ENCODE measurements at regions not wholly inside any gene's neighbourhood (a gene's known extent, or its start where the extent isn't known, plus 50 kb on each side); places are given as distances from the start of the nearest gene placed in this dataset.

GRCh38 chr13:58667096-58667495 lies 1035.6 kb downstream of the PCDH17 start:
- Histone ChIP-seq H3K79me2 (ENCODE audit: insufficient read depth, low read length) (no peaks in the 10 kb centered on the region), H2BK20ac (ENCODE audit: low read depth, low read length, poor library complexity, severe bottlenecking) (no peak overlapping the region), H3K79me1 (ENCODE audit: insufficient read depth, low read depth, low read length, poor library complexity, severe bottlenecking) (no peaks in the 10 kb centered on the region), H4K8ac (replicated peaks; ENCODE audit: insufficient read length, low read depth, low read length) (no peak overlapping the region), H4K91ac (ENCODE audit: insufficient read length, low read depth, low read length) (no peak overlapping the region), H3K27ac (ENCODE audit: insufficient read length, low read depth, low read length) (no peak overlapping the region), H3K14ac (ENCODE audit: insufficient read depth, low read length) (no peak overlapping the region), H4K20me1 (ENCODE audit: control insufficient read depth, insufficient read depth, insufficient read length) (no peaks in the 10 kb centered on the region), H3K23ac (ENCODE audit: insufficient read length, low read depth, low read length) (no peak overlapping the region), H2BK15ac (ENCODE audit: low read depth, low read length) (no peak overlapping the region), H3K4me2 (ENCODE audit: insufficient read depth, insufficient read length, low read length) (no peak overlapping the region), H3K4ac (ENCODE audit: low read depth, low read length) (no peak overlapping the region), H3T11ph (ENCODE audit: low read length) (no peak overlapping the region), H2BK5ac (ENCODE audit: insufficient read length, low read length) (no peak overlapping the region), H3K9me3 (ENCODE audit: control insufficient read depth, low read depth, low read length) (no peaks in the 10 kb centered on the region), H2BK12ac (ENCODE audit: insufficient read length, low read depth, low read length) (no peak overlapping the region), H2AFZ (ENCODE audit: low read length) (no peak overlapping the region), H3K23me2 (ENCODE audit: insufficient read length, low read depth, low read length, poor library complexity, severe bottlenecking) (no peaks in the 10 kb centered on the region), H3K56ac (ENCODE audit: insufficient read length, low read depth, low read length) (no peak overlapping the region), H4K5ac (ENCODE audit: insufficient read length, low read depth, low read length) (no peak overlapping the region), H3K9ac (ENCODE audit: extremely low read depth, insufficient read length, low read length) (no peak overlapping the region), H3K4me1 (ENCODE audit: insufficient read depth, low read length) (no peaks in the 10 kb centered on the region), H3K18ac (ENCODE audit: insufficient read length, low read depth, low read length) (no peak overlapping the region), H2AK5ac (ENCODE audit: insufficient read length, low read length) (no peak overlapping the region), H3K27me3 (ENCODE audit: insufficient read depth, low read length) (no peaks in the 10 kb centered on the region), H2BK120ac (ENCODE audit: low read depth, low read length, poor library complexity, severe bottlenecking) (no peak overlapping the region)
- H3K9me3 Mint-ChIP-seq, result no peaks in the 10 kb centered on the region
- TF ChIP-seq, protein P1, sequence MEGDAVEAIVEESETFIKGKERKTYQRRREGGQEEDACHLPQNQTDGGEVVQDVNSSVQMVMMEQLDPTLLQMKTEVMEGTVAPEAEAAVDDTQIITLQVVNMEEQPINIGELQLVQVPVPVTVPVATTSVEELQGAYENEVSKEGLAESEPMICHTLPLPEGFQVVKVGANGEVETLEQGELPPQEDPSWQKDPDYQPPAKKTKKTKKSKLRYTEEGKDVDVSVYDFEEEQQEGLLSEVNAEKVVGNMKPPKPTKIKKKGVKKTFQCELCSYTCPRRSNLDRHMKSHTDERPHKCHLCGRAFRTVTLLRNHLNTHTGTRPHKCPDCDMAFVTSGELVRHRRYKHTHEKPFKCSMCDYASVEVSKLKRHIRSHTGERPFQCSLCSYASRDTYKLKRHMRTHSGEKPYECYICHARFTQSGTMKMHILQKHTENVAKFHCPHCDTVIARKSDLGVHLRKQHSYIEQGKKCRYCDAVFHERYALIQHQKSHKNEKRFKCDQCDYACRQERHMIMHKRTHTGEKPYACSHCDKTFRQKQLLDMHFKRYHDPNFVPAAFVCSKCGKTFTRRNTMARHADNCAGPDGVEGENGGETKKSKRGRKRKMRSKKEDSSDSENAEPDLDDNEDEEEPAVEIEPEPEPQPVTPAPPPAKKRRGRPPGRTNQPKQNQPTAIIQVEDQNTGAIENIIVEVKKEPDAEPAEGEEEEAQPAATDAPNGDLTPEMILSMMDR (conservative IDR thresholded peaks at IDR 0.05), result no peak
- no peak overlapping the region for H3K27ac Mint-ChIP-seq
- H3K27me3 Mint-ChIP-seq (ENCODE audit: low read depth), result no peaks in the 10 kb centered on the region
- no peak for DNase-seq
- H3K36me3 Mint-ChIP-seq (ENCODE audit: insufficient read depth in 1 of 3, low read depth in 3 of 3), result no peaks in the 10 kb centered on the region
- no CpG with 5 or more reads among the region's 2 CpGs for WGBS (ENCODE audit: extremely low coverage, insufficient read length, low lambda C conversion rate)
- H3K4me3 Mint-ChIP-seq, result no peak overlapping the region
- H3K4me1 Mint-ChIP-seq, result peaks cover 3 to 6% of the 10 kb centered on the region in 2 experiments
